Activated effector memory CD4-positive, alpha-beta T cell treated with anti-CD3 and anti-CD28 coated beads, Interleukin-2, amount 50 U/mL, for 16 hours (primary cell): ENCODE measurements at regions not wholly inside any gene's neighbourhood (a gene's known extent, or its start where the extent isn't known, plus 50 kb on each side); places are given as distances from the start of the nearest gene placed in this dataset.

ENCODE experiments used
- DNase-seq: peaks from one replicate; pipeline ENCODE4 v3.0.0-alpha.2; 2020

DNA sequence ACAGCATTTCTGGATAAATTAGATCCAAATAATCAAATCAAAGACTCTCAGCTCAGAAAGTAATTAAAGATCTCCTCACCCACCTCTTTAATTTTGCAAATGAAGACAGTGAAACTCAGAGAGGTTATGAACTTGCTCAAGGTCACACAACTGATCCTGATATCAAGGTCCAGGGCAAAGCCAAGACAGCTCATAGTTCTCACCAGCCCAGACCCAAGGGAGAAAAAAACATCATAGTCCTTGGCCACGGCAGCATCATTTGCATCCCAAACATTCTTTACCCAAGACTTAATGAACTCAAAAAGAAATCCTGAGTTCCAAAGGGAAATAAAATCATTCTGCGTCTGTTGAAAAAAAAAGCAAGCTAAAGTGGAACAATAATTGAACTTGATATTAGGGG is 112.1 kb downstream of the DAD1 start:
- DNase-seq, result no peak

DNA sequence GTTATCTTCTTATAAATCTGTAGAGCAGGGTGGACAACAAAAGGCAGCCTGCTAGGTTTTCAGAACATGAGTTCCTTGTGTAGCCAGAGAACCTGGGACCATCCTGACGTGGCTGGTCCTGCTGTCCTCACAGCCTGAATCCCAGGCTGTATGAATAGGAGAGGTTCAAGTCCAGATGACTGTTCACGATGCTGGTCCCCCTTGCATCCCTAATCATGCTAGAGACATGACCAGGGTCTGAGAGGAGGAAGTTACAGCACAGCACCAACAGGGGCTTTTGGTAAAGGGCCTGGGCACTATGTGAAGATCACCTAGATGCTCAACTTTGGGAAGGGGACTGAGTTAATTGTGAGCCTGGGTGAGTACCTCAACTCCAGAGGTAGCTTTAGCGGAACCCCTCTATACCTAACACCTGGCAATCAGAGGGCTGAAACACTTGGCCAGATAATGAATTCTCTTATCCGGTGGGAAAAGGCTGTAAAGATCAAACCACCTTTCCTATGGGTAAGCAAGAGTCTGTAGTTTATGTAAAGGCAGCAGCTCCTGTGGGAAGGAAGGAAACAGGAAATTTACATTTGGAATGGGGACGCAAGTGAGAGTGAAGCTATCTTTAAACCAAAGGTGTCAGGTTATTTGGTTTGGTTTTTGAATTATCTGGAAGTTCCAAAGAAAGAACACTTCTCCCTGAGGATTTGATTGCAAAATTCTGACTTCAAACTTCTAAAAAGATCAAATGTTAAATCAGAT is 112.8 kb downstream of the DAD1 start:
- DNase-seq, result no peak

DNA sequence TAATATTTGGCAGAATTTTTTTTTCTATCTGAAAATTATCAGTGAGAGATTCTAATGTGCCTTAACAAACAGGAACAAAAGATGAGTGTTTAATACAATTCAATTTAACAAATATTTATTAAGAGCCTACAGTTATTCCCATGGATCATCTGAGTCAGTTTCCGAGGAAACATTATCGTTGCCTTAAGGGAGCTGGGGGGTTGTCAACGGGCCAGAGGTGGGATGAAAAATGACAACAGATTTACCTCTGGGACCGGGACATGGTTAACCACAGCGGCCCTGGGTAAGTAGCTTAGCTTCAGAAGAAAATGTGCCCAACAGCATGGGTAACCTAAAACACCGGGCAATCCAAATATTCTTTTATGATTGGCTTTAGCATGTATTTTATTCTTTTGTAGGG is 113.6 kb downstream of the DAD1 start:
- no peak for DNase-seq

DNA sequence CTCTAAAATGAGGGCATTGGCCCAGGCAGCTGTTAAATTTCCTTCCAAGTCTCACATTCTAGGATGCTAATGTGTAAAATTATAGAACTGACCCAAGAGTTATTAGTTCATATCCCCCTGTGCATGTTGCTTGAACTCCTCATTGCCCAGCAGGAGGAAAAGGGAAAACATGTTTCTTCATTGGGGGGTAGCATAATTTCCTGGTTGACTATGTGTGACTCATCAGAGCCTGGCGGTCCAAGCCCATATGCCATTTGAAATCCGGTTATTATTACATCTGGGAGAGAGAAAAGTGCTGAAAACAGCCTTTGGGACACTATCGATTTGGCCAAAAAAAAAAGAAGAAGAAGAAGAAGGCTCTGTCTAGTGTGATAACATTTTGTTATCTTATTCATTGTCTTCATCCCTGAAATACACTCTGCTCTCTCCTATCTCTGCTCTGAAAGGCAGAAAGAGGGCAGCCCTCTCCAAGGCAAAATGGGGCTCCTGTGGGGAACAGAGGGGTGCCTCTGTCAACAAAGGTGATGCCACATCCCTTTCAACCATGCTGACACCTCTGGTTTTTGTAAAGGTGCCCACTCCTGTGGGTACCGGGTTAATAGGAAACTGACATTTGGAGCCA is 114.2 kb downstream of the DAD1 start:
- no peak for DNase-seq

DNA sequence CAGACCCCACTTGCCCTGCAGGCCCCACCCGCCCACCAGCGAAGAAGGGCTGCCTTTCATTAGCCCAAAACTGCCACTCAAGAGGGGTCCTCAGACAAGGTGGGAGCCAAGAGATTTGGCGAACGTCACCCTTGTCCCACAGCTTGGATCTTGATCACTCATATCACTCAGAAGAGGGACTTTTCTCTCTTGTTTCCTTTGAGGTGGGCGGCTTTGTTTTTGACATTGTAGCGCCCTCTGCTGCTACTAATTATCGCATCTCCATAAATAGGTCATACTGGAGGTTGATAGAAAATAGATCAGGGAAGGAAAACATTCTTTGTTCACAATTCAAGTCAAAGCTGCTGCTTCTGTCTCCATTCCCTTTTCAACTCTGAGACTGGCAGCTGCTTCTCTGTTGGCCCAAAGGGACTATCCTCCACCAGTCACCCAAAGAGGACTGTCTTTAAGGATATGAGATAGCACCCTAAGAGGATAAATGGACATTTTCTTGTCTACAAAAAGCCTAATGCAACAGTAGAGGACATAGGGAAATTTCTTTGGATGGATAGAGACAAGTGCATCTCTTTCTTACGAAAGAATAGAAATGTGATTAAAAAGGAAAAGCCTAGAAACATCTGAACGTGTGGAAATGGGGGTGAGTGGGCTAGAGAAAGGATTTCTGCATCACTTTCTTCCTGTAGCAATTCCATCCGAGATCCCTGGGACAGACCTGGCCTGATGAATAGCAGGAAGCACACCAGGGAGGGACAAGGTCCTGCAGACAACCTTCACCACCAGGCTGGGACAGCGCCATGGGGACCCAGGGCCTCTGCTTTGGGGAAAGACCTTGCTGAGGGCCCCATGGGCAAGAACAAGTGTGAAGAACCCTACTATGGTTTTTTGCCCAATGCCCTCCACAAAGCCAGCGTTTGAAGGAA is 115.8 kb downstream of the DAD1 start:
- DNase-seq, result no peak

DNA sequence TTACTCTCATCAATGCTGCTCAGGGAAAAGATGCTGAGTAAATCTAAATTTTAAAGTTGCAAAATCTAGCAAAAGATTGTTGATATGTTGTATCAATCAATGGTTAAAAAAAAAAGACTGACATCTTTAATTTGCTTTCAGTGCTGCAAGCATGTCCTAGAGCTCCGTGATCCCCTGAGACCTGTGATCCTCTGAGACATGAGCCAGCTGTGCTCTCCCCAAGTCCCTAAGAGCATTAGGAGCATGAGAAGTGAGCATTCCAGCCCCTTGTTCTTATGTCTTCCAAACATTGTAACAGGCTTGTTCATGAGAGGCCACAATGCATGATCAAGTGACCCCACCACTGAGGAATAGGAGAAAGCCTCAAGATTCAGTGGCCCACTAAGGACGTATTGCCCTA is 116.6 kb downstream of the DAD1 start:
- no peak for DNase-seq

DNA sequence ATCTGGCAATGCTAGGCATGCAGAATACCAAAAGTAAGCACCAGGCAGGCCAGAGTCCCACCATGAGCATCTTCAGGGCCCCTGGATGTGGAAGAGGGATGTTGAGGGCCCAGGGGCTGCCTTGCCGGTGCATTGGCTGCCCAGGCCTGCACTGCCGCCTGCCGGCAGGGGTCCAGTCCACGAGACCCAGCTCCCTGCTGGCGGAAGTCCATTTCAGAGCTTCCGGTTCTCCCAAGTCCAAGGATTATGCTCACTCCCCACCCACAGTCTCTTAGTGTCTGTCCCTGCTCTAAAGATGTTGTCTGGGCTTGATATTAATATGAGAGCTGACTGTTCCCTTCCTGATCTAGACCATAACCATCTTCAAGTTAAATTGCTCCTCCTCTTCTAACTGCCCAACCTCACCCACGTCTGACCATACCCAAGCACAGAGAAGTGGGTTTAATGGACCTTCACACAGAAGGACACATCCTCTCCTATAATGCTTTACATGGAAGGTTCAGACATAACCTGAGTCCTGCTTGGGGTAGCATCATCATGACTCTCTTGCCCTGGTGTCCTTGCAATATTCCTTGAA is 117.4 kb downstream of the DAD1 start:
- DNase-seq, result no peak

DNA sequence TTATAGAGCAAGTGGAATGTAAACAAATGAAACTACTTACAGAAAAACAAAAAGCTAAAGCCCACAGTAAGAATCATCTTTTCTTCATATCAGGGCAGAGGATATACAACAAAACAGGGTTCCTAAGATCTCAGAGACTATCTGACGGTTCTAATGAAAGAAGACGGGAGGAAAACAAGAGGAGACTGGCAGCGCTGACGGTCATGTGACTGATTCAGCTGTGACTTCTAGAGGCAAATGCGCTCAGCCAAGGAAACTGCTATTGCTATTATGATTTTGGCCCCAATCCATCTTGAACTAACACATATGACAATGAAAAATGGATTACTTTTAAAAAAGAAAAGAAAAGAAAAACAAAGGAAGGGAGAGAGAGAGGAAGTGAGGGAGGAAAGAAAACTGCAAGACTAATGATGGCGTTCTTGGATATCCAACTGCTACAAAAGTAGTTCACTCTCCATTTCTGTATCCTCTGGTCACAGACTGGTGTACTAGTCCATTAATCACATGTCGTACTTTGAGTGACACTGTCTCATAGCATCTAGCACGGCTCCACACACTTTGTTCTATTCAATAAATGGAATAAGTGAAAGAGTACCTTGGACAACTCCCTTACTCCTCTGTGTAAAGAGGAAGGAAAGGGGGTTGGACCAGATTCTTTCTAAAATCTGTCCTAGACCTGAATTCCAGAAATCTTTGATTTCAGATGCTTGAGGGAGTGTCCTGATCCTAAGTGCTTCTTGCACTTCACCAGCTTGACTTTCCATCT is 119.3 kb downstream of the DAD1 start:
- DNase-seq, result no peak

DNA sequence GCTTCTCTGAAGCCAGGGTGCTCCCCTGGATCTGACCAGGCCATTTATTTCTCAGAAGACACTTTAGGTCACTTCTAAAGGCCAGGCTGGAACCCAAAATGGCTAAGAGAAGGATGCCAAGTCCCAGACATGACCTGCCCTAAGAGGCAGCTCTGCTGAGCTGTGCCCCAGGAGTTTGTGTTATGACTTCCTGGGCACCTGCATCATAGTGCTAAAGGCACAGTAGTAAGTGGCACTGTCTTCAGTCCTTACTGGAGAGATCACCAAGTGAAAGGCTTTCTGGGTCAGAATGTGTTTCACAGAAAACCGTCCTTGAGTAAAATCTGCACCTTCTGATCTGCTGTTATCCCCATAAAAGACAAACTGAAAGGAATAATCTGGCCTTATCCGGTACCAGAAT is 120.2 kb downstream of the DAD1 start:
- no peak for DNase-seq

DNA sequence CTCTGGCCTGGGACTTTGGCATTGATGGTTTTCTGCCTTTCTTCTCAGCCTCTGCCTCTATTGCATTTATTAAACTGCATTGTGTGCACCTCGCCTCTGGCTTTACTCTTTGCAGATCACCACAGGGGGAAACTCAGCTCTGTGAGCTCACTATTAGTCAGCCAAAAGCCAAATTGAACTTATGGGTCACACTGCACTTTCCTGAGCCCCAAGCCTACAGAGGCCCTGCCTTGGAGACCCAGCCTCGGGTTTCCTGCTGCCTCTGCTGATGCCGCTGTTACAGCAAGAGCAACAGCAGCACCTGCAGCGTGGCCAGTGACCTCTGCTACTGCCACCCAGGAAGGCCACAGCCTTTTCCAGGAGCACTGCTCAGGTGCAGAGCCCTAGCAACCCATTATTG is 122.5 kb downstream of the DAD1 start:
- no peak for DNase-seq

DNA sequence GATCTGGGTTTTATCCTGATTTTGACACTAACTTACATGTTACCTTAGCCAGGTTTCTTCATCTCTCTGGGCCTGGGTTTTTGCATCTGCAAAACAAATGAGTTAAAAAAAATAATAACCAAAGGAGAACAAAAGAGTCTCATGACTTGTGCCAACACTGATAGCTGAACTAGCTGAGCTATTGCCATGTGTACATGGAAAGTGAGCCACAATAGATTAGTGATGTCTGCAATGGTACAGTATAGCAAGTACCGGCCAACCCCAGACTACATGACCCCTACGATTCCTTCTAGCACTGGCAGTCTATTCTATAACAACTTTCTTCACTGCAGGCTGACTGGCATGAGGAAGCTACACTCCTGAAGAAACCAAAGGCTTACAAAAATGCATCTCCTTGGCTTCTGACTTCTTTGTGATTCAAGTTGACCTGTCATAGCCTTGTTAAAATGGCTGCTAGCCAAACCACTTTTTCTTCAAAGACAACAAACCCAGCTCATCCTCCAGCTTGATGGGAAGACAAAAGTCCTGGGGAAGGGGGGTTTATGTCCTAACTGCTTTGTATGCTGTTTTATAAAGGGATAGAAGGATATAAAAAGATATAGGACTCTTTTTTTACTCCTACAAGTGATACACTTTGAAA is 123.7 kb downstream of the DAD1 start:
- no peak for DNase-seq

DNA sequence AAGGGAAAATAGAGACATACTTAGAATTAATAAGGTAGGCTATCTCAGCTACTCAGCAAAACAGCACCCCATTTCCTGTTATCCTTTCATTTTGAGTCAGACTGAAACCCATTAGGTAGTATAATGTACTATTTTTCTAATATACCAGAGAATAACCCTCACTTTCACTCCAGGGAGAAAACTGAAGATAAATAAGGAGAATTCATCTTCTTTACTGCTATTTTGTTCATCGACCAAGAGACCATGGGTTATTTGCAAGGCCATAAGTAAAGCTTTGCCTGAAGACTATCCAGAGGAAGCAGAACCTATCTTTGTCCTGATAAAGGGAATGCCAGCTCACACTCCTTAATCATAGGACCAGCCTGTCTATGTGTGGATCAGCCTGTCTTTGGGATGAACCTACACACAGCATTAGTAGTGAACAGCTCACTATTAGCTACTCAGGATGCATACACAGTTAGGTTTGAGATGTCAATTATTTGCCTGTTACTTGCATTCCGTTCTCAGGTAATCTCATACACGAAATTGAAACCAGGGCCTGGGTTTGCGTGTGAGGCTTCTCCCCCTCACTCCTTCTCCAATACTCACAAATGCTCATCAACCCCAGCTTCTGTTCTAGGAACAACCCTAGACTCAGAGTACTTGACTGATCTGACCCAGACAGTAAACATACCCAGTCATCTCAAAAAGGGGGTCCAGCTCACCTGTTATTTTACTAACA is 124.4 kb downstream of the DAD1 start:
- DNase-seq, result no peak

DNA sequence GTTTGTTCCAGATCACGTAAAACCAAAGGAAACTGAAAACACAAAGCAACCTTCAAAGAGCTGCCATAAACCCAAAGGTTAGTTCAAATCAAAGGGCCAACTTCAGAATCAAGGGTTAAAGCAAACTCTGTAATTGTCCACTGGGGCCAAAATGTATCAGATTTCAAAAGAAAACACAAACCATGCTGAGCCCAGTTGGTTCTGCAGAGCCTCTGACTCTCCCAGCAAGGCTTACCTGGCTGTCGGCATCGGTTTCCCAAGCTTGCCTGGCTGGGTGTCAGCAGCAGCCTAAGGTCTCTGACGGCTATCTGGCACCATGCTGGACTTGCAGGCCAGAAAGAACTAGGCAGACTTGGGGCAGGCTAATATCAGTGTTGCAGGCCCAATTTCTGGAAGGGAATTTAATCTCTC is 125.3 kb downstream of the DAD1 start:
- DNase-seq, result no peak

DNA sequence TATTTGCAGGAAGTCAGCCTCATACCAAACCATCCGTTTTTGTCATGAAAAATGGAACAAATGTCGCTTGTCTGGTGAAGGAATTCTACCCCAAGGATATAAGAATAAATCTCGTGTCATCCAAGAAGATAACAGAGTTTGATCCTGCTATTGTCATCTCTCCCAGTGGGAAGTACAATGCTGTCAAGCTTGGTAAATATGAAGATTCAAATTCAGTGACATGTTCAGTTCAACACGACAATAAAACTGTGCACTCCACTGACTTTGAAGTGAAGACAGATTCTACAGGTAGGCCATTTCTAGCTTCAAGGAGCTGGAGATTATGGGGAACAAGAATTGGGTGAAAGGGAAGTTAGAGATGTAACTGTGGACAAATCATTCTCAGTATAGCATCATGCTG is 126.1 kb downstream of the DAD1 start:
- no peak for DNase-seq

DNA sequence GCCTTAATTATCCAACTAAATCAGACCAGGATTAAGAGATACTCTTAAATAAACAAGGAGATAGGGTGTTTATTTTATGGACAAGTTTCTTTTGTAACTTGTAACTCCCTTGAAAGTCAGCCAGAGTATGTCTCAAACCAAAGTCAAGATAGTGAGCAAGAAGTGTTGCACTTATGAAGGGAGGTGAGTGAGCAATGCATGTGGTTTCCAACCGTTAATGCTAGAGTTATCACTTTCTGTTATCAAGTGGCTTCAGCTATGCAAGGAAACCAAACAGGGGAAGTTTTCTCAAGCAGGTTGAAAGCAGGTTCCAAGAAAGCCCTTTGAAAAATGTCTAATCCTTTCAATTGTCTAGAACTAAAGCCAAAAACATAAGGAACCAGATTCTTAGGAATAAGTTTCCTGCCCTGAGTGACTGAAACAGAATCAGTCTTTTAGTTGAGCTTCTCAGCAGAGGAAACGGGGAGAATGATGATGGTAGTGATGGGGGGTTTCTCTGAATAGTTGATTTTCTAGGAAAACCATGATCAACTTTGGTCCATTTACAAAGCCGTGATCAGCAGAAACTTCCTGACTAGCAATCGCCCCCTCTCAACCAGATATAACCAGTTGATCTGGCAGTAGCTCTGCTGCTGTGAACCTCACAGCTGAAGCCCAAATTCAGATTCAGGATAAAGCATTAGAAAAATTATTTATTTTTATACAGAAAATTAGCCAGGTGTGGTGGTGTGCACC is 128.4 kb downstream of the DAD1 start:
- DNase-seq, result no peak

DNA sequence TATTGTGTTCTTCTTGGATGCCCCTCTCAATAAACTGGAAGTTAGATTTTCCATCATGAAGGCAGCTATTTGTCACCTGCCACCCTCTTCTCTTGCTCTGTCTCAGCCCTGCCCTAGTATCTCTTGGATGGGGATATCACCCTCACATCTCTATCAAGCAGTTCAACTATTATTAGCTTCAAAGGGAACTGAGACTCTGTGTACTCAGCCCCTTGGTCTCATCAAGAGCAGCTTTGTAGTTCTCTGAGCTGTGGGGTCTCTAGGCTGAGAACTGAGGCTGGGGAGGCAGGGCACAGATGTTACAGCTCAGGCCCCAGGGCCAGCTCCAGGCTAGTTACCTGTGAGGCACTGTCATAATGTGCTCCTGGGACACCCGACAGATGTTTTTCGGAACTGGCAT is 130.3 kb downstream of the DAD1 start:
- DNase-seq, result no peak

DNA sequence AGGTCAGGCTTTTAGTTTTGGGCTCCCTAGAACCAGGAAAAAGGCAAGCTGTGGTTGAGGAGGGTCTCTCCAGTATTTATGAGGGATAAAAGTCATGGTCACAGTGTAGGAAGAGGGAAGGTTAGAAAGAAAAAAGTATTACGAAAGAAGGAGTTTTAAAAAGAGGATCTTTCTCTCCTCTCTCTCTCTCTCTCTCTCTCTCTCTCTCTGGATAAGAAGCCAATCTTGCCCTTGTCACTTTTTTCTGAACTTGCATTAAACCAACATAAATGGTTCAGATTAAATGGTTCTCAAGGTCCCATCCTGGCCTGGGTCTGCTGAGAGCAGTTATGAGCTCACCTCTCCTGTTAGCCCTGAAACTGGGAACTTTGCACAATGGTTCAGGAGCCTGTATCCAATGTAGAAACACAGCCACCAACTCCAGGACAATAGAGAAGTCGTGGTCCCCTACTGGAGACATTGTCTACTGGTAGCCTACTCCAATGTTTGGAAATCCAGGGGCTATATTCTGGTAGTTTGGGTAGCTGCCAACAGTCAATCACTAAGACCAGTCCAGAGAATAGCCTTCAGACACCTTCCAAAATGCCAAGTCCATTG is 131.9 kb downstream of the DAD1 start:
- DNase-seq, result no peak

DNA sequence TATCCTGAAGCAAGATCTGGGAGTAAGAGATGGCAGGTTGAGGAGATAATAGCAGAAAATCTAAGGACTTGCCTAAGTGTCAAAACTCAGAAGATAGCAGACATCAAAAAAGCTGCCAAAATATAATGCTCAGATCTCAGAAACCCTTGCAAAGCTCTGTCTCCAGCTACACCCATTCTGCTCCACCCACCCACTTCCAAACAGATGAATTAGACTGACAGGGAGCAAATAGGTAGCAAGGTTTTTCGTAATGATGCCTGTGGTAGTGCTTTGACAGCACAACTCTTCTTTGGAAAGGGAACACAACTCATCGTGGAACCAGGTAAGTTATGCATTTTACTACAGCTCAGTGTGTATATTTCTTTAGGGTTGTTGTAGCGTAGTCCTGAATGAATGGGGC is 132.6 kb downstream of the DAD1 start:
- no peak for DNase-seq

DNA sequence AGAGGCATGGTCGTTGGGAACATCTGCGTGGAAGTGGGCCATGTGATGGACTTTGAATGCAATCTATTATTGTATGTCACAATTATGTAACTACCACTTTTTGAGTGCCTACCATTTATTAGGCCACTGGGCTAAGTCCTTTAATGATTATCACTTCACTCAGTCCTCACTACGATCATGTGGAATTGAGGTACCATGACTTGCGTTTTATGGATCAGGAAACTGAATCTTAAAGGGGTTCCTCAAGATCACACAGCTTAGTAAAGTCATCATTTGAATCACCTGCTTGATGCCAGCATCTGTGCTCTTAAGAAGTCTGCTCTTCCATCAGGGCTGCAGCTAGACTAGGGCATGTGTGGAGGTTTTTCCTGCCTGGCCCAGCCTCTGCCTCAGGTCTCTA is 136.7 kb downstream of the DAD1 start:
- no peak for DNase-seq

DNA sequence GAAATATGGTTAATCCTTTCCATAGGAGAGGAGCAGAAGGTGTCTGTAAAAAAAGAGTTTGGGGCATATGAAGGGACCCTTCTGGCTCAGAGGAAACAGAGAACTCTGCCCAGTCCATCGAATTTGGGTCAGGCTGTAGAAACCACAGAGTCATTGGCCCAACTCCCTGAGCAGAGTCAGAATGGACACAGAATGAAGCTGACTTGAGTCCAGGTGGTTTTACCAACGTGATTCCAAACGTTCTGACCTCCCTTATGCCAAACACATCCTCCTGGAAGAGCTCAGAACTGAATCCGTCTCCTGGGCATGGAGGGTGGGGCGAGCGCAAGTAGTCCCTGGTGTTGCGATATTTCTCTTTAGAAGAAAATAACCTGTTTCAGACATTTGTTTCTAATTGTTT is 138.8 kb downstream of the DAD1 start:
- no peak for DNase-seq

DNA sequence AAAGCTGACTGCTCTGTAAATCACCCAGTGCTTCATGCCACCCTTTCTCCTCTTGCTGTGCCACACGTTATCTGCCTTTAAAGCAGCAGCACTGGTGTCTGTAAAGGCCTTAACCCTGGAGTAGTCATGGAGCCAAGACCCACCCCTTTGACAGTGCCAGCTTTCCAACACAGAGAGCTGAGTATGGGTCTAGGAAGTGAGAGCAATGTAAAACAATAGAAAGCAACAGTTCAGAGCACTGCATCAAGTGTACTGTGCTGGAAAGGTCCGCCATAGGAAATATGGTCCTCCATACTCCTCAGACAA is 139.5 kb downstream of the DAD1 start:
- no peak for DNase-seq
